Stomach smooth muscle (tissue), 2 donors: ENCODE measurements at regions not wholly inside any gene's neighbourhood (a gene's known extent, or its start where the extent isn't known, plus 50 kb on each side); places are given as distances from the start of the nearest gene placed in this dataset.
"Not testable (repeated sequence)": the region's sequence is repeated elsewhere in the genome, so short reads cannot be mapped to it uniquely, and the experiment has no call there.

Experiments
- H3K27ac ChIP-seq: one replicate; pipeline ENCODE4 v1.7.0; 2013; ENCODE audit warnings: mild to moderate bottlenecking, low read length, inconsistent platforms
- H3K27me3 ChIP-seq, 2 donors: one replicate each; pipeline ENCODE4 v1.7.0; 2013; ENCODE audit warnings: low read length in 2 of 2; ENCODE audit not compliant: insufficient read depth in 2 of 2, control insufficient read depth in 1 of 2
- H3K36me3 ChIP-seq, 2 donors: one replicate each; pipeline ENCODE4 v1.7.0; 2013; ENCODE audit warnings: low read length in 2 of 2; ENCODE audit not compliant: control insufficient read depth in 2 of 2, insufficient read depth in 2 of 2
- H3K4me1 ChIP-seq: one replicate; pipeline ENCODE4 v1.7.0; 2013; ENCODE audit warnings: low read length; ENCODE audit not compliant: control insufficient read depth, insufficient read depth
- H3K4me3 ChIP-seq, 2 donors: one replicate each; pipeline ENCODE4 v1.7.0; 2013; ENCODE audit warnings: low read length in 2 of 2
- H3K9ac ChIP-seq, 2 donors: one replicate each; pipeline ENCODE4 v1.7.0; 2013; ENCODE audit warnings: low read length in 2 of 2, mild to moderate bottlenecking in 1 of 2
- H3K9me3 ChIP-seq, 2 donors: one replicate each; pipeline ENCODE4 v1.7.0; 2013; ENCODE audit warnings: low read length in 2 of 2; ENCODE audit not compliant: control insufficient read depth in 2 of 2
- donor health status: healthy.
- donor health status: Pancreatic carcinoma.

- Histone ChIP-seq H3K9me3 (no peaks in the 10 kb centered on the region), H3K27ac (no peak overlapping the region), H3K4me3 (no peak overlapping the region), H3K9ac (no peak overlapping the region), H3K27me3 (no peaks in the 10 kb centered on the region), H3K4me1 (no peaks in the 10 kb centered on the region), H3K36me3 (peaks cover 0 to 11% of the 10 kb centered on the region in 2 donors)
These were observed 344.2 kb upstream of the ROPN1 start for GRCh38 chr3:124336067-124336656.

DNA sequence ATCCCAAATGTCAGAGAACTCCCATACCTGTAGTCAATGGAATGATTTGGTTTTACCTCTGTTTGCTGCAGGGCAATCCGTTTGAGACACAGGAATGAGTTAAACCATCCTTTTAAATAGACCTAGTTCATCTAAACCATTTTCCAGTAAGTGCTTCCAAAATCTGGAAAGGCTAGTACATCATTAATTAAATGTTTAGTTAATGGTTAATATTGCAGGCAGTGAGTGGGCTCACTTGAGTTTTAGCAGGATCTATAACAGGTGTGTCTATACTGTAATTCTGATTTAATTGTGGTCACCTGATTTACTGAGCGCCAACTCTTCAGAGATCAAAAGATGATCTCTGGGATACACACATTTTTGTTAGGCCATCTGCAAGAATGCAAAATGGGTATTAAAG, 353.9 kb upstream of the ROPN1 start:
- Histone ChIP-seq H3K9me3 (no peaks in the 10 kb centered on the region), H3K27ac (no peak overlapping the region), H3K4me1 (no peaks in the 10 kb centered on the region), H3K9ac (no peak overlapping the region), H3K4me3 (no peak overlapping the region), H3K36me3 (peaks cover 0 to 2% of the 10 kb centered on the region in 2 donors), H3K27me3 (no peaks in the 10 kb centered on the region)

GRCh38 chr3:124346487-124346886, 354.6 kb upstream of the ROPN1 start:
- Histone ChIP-seq H3K4me1 (no peaks in the 10 kb centered on the region), H3K9me3 (no peaks in the 10 kb centered on the region), H3K4me3 (no peak overlapping the region), H3K9ac (no peak overlapping the region), H3K36me3 (peaks cover 0 to 2% of the 10 kb centered on the region in 2 donors), H3K27ac (no peak overlapping the region), H3K27me3 (no peaks in the 10 kb centered on the region)

DNA sequence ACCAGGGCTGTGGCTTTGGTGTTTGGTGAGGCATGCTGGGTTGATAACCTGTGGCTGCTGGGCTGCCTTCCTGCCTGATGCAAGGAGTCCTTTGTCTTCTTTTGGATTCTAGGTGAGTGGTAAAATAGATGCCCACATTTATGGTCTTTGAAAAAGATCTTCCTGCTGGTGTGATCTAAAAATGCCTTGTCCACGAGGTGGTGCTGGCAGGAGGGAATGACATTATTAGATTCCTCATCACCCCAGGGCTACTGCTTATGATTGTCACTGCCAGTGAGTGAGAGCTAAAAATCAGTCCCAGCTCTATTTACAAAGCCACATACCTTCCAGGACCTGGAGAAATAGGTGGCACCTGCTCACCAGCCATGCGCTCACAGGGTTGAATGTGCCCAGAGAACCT, 355.5 kb upstream of the ROPN1 start:
- Histone ChIP-seq H3K4me1 (no peaks in the 10 kb centered on the region), H3K27ac (no peak overlapping the region)

GRCh38 chr3:124348555-124348954, 356.6 kb upstream of the ROPN1 start:
- not testable (repeated sequence) for H3K27ac ChIP-seq, H3K4me1 ChIP-seq, H3K27me3 ChIP-seq, H3K4me3 ChIP-seq, H3K9ac ChIP-seq, H3K9me3 ChIP-seq, H3K36me3 ChIP-seq

More for the DNA sequence above, 355.5 kb upstream of the ROPN1 start:
- Histone ChIP-seq H3K27me3 (no peaks in the 10 kb centered on the region), H3K9me3 (no peaks in the 10 kb centered on the region), H3K36me3 (peaks cover 0 to 2% of the 10 kb centered on the region in 2 donors), H3K4me3 (no peak overlapping the region), H3K9ac (no peak overlapping the region)

- Histone ChIP-seq H3K27me3 (no peaks in the 10 kb centered on the region), H3K9ac (no peak overlapping the region), H3K9me3 (no peaks in the 10 kb centered on the region), H3K27ac (no peak overlapping the region), H3K4me3 (no peak overlapping the region), H3K4me1 (peaks cover 5% of the 10 kb centered on the region), H3K36me3 (peaks cover 0 to 2% of the 10 kb centered on the region in 2 donors)
These were observed 359.7 kb upstream of the ROPN1 start for GRCh38 chr3:124351430-124352148.

DNA sequence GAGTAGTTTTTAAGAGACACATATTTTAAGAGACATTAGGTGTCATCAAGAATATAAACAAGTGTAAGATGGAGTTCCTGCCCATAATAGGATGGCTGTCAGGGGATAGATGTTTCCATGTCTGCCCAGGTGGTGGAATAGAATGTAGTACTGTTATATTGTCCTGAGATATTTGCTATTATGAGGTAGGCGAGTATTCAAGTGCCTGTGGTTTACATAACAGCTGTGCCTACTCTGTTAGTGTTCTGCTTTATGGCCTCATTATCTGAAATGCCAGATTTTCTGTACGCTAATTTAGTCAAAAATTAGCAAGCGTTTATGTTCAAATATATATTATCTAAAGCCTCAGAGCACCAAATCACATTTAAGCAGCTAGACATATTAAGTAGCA, 360.2 kb upstream of the ROPN1 start:
- H3K36me3 ChIP-seq, result peaks cover 0 to 2% of the 10 kb centered on the region in 2 donors
- no peaks in the 10 kb centered on the region for H3K9me3 ChIP-seq
- H3K27me3 ChIP-seq, result no peaks in the 10 kb centered on the region
- no peak overlapping the region for H3K9ac ChIP-seq
- peaks cover 5% of the 10 kb centered on the region for H3K4me1 ChIP-seq
- no peak overlapping the region for H3K4me3 ChIP-seq
- no peak overlapping the region for H3K27ac ChIP-seq

DNA sequence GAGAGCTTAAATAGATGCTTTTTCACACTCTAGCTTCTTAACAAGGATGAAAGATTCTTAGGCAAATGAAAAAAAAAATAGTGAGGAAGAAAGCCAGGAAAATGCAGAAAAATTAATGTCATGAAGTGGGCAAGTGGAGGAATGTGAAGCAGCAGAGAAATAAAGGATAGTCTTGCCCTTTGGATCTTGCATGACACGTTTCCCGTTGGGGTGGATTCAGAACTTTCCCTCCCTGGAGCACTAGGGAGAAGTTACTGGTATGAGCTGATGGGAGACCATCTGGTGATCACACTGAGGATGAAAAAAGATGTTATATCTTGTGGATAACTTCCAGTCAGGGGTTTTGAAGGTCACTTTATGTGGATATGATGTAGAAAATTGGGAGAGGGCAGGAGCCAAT, 361.8 kb upstream of the ROPN1 start:
- Histone ChIP-seq H3K9ac (no peak overlapping the region), H3K9me3 (no peaks in the 10 kb centered on the region), H3K27ac (no peak overlapping the region), H3K36me3 (peaks cover 0 to 2% of the 10 kb centered on the region in 2 donors), H3K4me3 (no peak overlapping the region), H3K4me1 (peaks cover 5% of the 10 kb centered on the region), H3K27me3 (no peaks in the 10 kb centered on the region)

DNA sequence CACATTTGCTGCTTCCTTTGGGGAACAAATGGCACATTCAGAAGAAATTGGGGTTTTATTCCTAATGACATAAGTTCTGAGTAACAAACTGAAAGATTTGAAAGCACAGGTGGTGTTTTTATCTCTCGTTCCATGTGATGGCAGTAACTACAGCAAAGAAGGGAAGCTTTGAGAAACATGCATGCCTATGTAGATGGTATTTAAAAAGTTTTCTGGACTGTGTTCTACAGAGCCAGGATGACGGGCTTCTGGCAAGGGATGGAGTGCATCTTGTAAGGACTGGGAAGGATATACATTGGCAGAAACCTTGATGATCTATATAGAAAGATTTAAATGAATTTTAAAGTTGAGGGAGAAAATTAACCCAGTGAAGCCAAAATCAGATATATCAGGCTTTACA, 362.2 kb upstream of the ROPN1 start:
- peaks cover 5% of the 10 kb centered on the region for H3K4me1 ChIP-seq
- H3K27ac ChIP-seq, result no peak overlapping the region
- H3K9ac ChIP-seq, result no peak overlapping the region
- H3K36me3 ChIP-seq, result peaks cover 0 to 2% of the 10 kb centered on the region in 2 donors
- no peak overlapping the region for H3K4me3 ChIP-seq
- H3K27me3 ChIP-seq, result no peaks in the 10 kb centered on the region
- no peaks in the 10 kb centered on the region for H3K9me3 ChIP-seq

DNA sequence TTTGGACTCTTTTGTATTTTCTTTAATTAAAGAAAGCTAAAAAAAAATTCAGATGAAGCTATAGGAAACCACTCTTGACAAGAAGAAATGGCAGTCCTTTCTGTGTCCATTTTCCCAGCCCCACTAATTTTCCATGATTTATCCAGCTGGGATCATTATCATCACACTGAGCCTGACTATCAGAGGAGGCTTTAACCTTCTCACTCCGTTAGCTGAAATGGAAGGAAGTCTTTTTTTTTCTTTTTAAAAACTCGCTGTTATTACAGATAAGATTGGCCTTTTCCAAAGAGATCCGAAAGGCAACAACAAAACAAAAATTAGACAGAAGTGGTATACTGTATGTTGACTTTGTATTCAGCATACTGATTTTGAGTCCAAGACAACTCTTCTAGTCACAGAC, 366.2 kb upstream of the ROPN1 start:
- Histone ChIP-seq H3K27ac (no peak overlapping the region), H3K4me1 (peaks cover 8% of the 10 kb centered on the region), H3K27me3 (no peaks in the 10 kb centered on the region), H3K9ac (no peak overlapping the region), H3K4me3 (no peak overlapping the region), H3K36me3 (no peaks in the 10 kb centered on the region), H3K9me3 (no peaks in the 10 kb centered on the region)

GRCh38 chr3:124360155-124360554, 368.2 kb upstream of the ROPN1 start:
- H3K27me3 ChIP-seq, result no peaks in the 10 kb centered on the region
- H3K4me1 ChIP-seq, result peaks cover 3% of the 10 kb centered on the region
- no peak overlapping the region for H3K4me3 ChIP-seq
- H3K9ac ChIP-seq, result no peak overlapping the region
- no peaks in the 10 kb centered on the region for H3K9me3 ChIP-seq
- no peaks in the 10 kb centered on the region for H3K36me3 ChIP-seq
- no peak overlapping the region for H3K27ac ChIP-seq
